GM18499 (cell line): ENCODE measurements at regions not wholly inside any gene's neighbourhood (a gene's known extent, or its start where the extent isn't known, plus 50 kb on each side); places are given as distances from the start of the nearest gene placed in this dataset.
"Not testable (repeated sequence)": the region's sequence is repeated elsewhere in the genome, so short reads cannot be mapped to it uniquely, and the experiment has no call there.

Experiments
- ATAC-seq: cut with Tn5 transposase; IDR thresholded peaks from one replicate; pipeline ENCODE4 v1.9.1; 2021; ENCODE audit warnings: moderate number of reproducible peaks; ENCODE audit not compliant: insufficient read depth, unreplicated experiment

DNA sequence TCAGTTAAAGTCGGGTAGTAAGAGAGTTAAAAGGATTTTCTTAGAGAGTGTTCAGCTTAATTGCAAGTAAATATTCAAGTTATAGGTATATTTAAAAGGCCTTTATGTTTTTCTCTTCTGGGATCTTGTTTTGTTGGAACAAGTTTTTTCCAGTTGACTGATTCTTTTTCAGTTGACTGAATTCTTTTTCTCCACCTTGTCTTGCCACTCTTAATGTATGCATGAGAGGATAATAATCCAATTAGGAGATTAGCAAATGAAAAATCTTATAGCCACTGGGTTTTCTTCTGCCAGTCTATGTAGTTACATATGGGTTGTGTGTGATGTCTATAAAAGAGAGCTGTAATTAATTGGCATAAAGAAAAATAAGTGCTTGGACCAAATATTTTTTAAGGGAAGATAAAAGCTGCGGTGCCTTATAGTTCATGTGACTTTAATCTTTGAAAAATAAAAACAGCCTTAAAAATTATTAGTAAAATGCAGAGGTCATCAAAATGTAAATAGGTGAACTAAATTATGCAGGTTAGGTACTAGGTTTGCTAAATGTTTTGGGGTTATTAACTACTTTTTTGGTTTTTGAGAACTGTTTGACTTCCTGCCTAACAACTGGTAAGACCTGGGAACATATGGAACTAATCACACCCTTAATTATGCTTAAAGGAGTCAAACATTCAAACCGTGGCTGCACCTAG lies 367.2 kb downstream of the HTR1B start:
- no peak for ATAC-seq

DNA sequence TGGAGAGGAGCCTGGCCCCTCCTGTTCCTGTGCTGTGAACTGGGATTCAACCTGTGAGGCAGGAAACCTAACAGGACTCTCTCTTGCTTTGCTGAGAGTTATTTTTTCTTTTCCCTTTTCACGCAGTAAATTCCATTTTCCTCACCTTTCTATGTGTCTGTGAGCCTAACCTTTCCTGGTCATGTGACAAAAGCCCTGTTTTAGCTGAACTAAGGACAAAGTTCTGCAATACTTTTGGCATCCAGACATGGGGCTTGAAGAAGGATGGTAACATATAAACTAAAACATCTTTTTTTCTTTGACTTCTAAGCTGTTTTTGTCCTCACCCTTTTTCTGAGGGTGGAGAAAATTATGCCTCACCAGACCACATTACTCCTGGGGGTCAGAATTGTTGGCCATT lies 368.5 kb downstream of the HTR1B start:
- ATAC-seq: no peak

DNA sequence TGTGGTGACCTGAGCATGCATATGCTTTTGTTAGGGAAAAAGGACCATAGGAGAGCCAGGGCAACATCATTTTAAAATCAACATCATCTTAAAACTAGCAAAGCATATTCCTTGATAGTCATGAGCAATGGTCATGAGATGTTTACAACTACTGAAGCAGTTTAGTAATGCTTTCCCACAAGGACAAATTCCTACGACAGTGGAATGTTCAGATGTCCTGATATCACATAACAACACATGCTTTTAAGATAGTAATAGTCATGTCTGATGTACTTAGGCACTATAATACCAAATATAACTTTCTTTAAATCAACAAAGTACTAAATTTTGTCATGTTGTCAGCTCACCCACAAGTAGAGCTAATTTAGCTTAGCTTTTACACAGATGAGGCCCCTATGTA lies 370.3 kb downstream of the HTR1B start:
- ATAC-seq: no peak

DNA sequence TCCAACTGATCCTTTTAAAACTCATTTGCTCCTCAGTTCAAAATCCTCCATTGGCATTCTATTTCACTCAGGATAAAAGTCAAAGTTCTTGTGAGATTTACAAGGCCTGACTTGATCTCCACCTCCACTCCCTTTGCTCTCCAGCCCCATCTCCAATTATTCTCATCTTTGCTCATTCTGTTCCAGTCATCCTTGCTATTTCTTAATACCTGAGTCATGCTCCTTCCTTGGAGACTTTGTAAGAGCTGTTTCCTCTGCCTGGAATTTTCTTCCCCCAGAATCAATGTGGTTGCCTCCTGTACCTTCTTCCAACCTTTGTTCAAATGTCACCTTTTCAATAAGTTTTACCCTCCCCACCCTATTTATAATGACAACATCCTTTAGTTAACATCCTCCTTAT lies 373.5 kb downstream of the HTR1B start:
- ATAC-seq: no peak

DNA sequence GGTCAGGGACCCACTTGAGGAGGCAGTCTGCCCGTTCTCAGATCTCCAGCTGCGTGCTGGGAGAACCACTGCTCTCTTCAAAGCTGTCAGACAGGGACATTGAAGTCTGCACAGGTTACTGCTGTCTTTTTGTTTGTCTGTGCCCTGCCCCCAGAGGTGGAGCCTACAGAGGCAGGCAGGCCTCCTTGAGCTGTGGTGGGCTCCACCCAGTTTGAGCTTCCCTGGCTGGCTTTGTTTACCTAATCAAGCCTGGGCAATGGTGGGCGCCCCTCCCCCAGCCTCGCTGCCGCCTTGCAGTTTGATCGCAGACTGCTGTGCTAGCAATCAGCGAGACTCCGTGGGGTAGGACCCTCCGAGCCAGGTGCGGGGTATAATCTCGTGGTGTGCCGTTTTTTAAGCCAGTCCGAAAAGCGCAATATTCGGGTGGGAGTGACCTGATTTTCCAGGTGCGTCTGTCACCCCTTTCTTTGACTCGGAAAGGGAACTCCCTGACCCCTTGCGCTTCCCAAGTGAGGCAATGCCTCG lies 375.4 kb downstream of the HTR1B start:
- not testable (repeated sequence) for ATAC-seq

DNA sequence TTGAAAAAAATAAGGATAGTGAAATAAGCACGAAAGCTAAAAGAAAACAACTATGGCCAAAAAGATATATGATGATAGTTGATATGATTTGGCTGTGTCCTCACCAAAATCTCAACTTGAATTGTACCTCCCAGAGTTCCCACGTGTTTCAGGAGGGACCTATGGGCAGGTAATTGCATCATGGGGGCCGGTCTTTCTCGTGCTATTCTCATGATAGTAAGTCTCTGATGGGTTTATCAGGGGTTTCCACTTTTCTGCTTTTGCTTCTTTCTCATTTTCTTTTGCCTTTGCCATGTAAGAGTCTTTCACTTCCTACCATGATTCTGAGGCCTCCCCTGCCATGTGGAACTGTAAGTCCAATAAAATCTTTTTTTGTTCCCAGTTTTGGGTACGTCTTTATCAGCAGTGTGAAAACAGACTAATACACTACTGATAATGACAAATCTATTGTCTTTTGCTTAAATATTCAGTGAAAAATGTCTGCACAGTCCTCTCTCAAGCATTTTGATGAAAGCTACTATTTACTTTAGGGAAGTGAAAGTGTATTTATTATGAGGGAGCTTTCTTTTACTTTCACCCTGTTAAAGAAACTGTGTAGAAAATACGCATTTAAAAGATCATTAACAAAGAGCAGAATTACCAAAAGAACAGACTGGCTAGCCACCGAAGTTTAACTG lies 389.1 kb downstream of the HTR1B start:
- ATAC-seq: no peak

DNA sequence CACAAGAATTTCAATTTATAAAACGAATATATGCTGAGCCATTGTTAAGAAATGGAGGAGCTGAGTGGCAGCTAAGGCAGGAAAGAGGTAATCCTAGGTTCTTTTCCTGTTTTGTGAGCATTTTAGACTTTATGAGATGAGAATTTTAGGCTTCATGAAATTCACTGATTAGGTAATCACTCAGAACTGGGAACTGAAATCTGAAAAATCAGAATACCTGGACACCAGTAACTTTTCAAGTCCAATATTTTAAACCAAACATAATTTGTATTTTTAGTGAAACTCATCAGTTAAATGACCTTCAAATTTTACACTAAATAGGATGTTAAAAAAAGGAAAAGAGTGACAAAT lies 389.9 kb downstream of the HTR1B start:
- ATAC-seq: no peak

DNA sequence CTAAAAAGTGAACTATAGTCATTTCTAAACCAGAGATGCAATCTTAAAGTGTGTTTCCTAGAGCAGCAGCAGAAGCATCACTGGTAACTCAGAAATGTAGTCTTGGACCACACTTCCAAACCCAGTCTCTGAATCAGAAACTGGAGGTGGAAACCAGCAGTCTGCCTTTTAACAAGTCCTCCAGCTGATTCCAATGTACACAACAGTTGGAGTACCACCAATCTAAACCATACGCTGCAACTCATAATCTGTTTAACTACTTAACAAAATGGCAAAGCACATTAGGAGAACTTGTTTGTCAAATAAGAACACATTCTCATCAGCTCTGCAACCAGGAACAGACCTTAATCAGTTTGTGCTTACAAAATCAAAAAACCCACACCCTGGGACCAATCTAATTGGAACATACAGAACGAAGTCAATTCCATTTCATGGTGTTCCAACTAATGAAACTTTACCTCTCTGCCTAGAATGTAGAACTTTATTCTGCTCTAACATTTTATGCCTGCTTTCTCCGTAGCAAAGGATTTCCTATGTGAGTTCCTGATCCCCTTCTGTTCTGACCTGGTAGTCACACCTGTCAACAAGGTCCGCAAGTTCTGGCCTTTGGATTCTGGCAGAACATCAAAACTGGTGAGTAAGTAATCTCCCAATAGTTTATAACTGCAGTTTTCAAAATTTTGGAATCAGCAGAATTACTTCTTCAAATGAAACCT lies 390.4 kb downstream of the HTR1B start:
- no peak for ATAC-seq

DNA sequence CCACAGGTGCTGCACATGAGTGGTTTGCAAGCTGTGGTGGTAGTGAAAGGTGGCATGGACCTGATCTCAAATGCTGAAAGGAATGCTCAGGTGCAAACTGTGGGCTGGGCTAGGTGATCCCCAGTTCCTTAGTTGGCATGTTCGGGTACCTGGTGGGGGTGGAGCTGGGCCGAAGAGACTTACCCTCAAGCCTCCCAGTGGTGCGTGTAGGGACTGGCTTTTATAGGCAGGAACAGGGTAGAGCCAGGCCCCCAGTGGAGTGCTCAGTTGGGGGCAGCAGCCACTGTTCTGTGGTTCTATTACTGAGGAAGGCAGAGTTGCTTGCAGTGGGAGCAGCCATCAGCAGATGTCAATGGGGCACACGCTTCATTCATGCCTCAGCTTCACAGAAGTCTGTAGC lies 399.8 kb downstream of the HTR1B start:
- no peak for ATAC-seq

DNA sequence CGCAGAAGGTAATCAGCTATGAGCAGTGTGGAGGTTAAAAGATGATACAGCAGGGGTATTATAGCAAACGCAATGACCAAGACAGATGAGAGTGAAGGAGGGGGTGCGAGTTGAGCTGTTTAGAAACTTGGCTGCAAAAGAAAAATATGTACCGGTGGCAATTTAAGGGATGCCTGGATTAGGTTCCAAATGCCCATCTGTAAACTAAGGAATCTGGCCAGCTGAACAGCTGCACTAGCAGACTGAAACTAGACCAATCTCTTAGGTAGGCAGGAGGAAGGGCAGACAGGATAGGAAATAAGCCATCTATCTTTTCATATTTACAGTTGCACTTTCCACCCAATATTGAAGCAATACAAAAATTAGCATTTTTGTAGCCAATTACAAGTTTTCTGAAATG lies 407.6 kb downstream of the HTR1B start:
- ATAC-seq: no peak

DNA sequence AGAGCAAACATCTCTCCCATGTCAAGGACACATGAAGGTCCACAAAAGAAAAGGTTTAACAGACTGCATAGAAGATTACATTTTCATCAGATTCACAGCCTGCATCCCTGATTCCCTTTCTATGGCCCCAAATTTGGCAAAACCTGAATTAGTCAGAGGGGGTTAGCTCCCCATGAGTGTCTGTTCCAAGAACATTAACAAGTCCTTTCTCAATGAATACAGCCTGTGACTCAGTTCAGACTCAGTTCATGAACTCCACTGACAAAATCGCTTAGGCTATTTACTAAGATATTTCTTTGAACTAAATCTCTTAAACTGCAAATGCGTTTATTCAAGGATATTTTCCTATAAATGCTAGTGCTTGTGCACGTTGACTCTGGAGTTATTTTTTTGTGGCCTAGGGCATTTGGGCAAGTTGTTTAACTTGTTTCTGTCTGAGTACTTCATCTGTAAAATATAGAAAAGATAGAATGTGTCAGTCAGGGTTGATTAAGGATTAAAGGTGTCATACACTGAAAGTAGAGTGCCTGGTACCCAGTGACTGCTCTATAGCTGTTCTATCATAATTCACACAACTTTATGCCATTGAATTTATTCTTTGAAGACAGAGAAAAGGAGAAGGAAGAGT lies 422.6 kb downstream of the HTR1B start:
- no peak for ATAC-seq

DNA sequence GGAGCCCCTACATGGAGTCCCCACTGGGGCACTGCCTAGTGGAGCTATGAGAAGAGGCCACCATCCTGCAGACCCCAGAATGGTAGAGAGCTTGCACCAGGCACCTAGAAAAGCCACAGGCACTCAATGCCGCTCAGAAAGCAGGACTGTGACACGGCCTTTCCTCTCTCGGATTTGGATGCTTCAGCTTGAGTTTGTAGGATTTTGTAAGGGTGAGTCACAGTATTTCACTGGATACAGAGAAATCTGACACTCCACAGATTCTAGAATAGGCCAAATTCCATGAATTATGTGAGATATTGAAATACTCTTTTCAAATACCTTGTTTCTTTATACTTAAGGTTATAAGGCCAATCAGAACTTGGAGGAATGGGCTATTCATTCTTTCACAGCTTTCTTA lies 424.5 kb downstream of the HTR1B start:
- no peak for ATAC-seq

DNA sequence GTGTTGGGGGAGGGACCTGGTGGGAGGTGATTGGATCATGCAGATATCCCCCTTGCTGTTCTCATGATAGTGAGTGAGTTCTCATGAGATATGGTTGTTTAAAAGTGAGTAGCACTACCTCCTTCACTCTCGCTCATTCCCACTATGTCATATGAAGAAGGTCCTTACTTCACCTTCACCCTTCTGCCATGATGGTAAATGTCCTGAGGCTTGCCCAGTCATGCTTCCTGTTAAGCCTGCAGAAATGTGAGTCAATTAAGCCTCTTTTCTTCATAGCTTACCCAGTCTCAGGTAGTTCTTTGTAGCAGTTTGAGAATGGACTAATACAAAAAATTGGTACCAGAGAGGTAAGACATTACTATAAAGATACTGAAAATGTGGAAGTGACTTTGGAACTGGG lies 425.9 kb downstream of the HTR1B start:
- ATAC-seq: no peak

DNA sequence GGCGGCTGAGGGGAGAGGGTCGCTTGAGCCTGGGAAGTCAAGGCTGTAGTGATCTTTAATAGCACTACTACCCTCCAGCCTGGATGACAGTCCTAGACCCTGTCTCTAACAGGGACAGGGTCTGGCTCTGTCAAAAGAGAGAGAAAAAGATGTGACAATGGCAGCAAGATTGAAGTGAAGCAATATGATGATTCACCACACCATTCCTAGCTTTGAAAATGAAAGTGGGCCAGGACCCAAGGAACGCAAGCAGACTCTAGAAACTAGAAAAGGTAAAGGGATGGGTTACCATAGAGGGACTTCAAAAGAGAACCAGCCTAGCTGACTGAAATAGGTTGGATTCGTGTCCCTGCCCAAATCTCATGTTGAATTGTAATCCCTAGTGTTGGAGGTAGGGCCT lies 426.9 kb downstream of the HTR1B start:
- no peak for ATAC-seq

DNA sequence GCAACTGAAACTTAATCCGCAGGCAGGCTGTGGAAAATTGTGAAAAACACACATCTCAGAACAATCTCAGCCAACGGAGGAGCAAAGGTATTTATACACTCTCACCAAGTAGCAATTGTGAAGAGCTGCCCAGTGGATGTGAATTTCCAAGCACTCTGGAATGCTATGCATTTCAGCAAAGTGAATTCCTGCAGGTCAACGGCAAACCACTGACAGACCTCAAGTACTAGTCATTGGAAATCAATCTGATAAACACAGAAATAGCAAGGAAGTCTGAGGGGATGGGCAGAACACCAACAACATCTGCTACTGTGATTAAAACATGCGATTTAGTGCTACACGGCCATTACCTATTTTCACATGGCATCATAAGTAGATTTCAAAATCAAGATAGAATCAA lies 429.1 kb downstream of the HTR1B start:
- no peak for ATAC-seq

DNA sequence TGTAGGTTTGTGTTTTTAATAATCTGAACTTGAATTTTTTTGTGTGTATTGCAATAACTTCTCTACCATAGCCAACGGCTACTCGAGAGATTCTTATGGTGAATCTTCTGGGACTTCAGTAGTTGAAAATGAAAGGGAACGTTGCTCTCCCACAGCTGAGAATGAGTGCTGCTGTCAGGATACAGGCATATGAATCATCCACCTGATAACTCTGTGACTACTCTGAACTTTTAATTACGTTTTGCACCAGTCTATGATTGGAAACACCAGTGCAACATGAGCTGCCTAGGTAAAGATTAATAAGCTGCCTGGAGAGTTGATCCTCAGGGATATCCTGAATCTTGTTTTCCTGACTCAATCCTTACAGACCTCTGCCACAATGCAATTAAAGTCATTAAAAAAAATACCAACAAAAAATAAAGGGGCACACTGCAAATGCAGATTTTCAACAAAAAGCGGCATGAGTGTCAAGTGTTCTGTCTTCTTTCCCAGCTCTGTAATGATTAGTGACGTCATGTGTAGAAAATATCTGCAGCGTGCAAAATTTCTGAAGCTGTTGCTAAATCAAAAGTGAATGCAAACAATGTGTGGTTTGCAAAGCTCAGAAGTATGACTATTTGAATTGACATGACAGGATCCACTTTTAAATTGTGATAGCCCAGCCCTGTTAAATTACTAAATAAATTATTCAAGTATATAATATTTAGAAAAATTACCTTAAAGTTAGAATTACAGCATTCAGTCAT lies 432.2 kb downstream of the HTR1B start:
- ATAC-seq: no peak

DNA sequence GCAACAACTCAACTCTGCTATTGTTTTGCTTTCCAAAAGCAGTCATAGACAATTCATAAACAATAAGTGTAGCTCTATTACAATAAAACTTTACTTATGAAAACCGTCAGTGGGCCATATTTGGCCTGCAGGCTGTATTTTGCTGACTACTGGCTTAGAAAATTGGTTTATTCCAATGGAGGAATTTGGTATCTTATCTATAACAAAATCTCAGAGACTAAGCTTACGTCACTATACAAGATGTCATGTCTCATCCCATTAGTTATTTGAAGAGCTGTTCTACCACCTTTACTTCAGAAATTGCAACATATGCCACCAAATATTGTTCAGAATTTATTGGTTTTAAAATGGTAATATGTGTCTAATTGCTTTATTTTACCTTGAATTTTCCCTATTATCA lies 436.9 kb downstream of the HTR1B start:
- ATAC-seq: no peak

DNA sequence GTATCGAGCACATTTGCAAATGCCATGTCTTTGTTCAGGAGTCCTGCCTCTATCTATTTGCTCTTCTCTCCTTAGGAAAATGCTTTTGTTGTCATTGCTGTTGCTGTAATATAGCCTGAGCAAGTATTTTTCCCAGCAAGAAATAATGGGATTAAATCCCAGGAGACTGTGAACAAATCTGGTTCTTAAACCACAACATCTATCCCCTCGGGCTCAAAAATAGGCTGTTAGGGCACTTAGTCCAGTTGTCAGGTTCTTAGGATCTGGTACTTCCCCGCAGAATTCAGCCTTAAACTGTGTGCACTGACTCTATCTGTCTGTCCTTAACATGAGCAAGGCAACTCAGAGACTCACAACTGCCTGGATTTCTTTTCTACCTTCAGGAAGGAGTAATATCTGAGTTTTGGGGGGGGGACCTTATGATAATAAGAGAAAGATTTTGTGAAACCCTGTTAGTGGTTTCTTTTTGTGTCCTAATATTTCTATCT lies 437.5 kb downstream of the HTR1B start:
- ATAC-seq: no peak

DNA sequence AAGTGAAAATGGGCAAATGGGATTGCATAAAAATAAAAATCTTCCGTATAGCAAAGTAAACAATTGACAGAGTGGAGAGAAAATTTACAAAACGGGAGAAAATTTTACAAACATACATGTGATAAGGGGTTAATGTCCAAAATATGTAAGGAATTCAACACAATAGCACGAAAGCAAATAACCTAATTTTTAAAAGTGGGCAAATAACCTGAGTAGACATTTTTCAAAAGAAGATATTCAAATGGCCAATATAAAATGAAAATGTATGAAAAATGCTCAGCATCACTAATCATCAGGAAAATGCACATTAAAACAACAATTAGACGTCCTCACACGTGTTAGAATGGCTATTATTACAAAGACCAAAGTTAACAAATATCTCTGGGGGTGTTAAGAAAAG lies 441.5 kb downstream of the HTR1B start:
- no peak for ATAC-seq

DNA sequence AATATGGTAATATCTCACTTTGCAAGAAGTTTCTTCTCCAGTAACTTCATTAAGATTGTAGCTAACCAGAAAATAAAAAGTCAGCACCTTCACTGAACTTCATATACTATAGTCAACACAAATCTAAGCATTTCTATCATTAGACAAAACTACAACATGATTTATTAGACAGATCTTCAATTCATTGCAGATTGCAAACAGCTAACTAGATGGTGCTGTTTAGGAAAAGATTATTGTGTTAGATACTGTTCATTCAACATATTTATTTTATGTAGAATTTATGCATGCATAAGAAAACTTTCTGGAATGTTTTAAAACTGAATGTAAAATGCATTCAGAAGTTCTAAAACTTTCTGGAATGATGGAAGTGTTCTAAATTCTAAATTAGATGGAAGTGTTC lies 442.1 kb downstream of the HTR1B start:
- no peak for ATAC-seq
